ENCODE measurements at regions not wholly inside any gene's neighbourhood (a gene's known extent, or its start where the extent isn't known, plus 50 kb on each side); places are given as distances from the start of the nearest gene placed in this dataset.
"Not testable (repeated sequence)": the region's sequence is repeated elsewhere in the genome, so short reads cannot be mapped to it uniquely, and the experiment has no call there.

DNA sequence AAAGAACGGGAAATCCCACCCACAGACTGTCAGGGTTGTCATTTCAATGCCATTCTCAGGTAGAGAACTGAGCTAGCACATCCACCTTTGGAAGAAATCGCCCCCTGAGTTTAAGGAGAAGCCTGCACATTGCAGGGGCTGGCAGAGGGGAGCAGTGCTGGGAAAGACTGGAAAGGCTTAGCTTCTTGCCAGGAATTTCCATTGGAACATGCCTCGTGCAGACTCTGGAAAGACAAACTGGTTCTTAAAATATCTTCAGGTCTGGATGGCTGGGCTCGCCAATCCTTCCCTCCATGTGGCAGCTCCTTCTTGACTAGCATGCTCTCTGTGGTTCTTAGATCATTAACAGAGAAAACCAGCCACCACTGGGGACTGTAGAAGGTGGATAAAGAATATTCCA is 414.1 kb downstream of the TSHZ3 start:
- H3K27me3 ChIP-seq: no peaks in the 10 kb centered on the region
- TF ChIP-seq, protein P1, sequence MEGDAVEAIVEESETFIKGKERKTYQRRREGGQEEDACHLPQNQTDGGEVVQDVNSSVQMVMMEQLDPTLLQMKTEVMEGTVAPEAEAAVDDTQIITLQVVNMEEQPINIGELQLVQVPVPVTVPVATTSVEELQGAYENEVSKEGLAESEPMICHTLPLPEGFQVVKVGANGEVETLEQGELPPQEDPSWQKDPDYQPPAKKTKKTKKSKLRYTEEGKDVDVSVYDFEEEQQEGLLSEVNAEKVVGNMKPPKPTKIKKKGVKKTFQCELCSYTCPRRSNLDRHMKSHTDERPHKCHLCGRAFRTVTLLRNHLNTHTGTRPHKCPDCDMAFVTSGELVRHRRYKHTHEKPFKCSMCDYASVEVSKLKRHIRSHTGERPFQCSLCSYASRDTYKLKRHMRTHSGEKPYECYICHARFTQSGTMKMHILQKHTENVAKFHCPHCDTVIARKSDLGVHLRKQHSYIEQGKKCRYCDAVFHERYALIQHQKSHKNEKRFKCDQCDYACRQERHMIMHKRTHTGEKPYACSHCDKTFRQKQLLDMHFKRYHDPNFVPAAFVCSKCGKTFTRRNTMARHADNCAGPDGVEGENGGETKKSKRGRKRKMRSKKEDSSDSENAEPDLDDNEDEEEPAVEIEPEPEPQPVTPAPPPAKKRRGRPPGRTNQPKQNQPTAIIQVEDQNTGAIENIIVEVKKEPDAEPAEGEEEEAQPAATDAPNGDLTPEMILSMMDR (IDR thresholded peaks at IDR 0.05): no peak
- TF ChIP-seq POLR2A (IDR thresholded peaks at IDR 0.05): no peak
- no peak overlapping the region for H3K27ac ChIP-seq
- 38 to 59% (median 49%) methylated on average over 4 of the region's 4 CpGs for WGBS, 4 donors
- H3K4me1 ChIP-seq (replicated peaks in 1 of 2): no peaks in the 10 kb centered on the region
- H3K36me3 ChIP-seq (replicated peaks in 1 of 2): no peaks in the 10 kb centered on the region
- no peak overlapping the region for H3K4me3 ChIP-seq
- intact Hi-C loops (cut with DNase I): no loop called here
- H3K9me3 ChIP-seq (replicated peaks in 1 of 3): no peaks in the 10 kb centered on the region
- DNase-seq: no peak

DNA sequence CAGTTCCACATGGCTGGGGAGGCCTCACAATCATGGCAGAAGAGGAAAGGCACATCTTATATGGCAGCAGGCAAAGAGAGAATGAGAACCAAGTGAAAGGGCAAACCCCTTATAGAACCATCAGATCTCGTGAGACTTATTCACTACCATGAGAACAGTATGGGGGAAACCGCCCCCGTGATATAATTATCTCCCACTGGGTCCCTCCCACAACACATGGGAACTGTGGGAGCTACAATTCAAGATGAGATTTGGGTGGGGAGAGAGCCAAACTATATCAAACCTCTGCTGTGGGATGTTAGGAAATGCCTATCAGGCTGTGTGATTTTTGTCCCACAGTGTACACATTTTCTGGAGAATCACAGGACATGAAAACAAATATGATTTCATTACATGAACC is 415.8 kb downstream of the TSHZ3 start:
- H3K4me3 ChIP-seq; H3K9me3 ChIP-seq (replicated peaks in 1 of 3); H3K36me3 ChIP-seq (replicated peaks in 1 of 2); intact Hi-C loops (cut with DNase I); DNase-seq; H3K4me1 ChIP-seq (replicated peaks in 1 of 2); H3K27me3 ChIP-seq; H3K27ac ChIP-seq: not testable (repeated sequence)
- WGBS, 4 donors: 75 to 94% (median 82%) methylated on average over 3 of the region's 3 CpGs

DNA sequence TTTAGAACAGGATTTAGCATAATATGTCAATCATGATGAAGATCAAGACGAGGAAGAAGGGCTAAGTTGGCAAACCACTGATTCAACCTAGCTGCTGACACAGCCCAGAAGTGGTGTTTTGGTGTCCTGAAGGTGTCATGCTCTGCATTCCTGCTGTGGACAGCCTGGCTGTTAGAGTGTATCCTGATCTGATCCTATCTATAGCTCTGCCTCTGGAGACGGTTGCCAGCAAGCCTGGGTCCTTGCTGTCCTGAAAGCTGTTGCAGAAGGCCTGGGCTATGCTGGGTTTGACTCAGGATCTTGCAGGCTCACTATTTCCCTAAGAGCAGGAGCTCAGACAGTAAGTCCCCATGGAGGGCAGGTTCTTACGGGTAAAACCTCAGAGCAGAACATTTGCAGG is 416.4 kb downstream of the TSHZ3 start:
- Histone ChIP-seq H3K4me1 (replicated peaks in 1 of 2) (no peaks in the 10 kb centered on the region), H3K4me3 (no peak overlapping the region), H3K36me3 (replicated peaks in 1 of 2) (no peaks in the 10 kb centered on the region), H3K9me3 (replicated peaks in 1 of 3) (no peaks in the 10 kb centered on the region), H3K27ac (no peak overlapping the region), H3K27me3 (no peaks in the 10 kb centered on the region)
- no peak for TF ChIP-seq POLR2A (IDR thresholded peaks at IDR 0.05)
- TF ChIP-seq, protein P1 (IDR thresholded peaks at IDR 0.05): no peak
- intact Hi-C loops (cut with DNase I): no loop called here
- no peak for DNase-seq
- 40 to 65% (median 55%) methylated on average over 2 to 3 of the region's 3 CpGs for WGBS, 4 donors

- 70 to 78% (median 74%) methylated on average over 12 of the region's 12 CpGs for WGBS, 4 donors
- Histone ChIP-seq H3K36me3 (replicated peaks in 1 of 2) (no peaks in the 10 kb centered on the region), H3K4me3 (no peak overlapping the region), H3K27me3 (no peaks in the 10 kb centered on the region), H3K27ac (no peak overlapping the region), H3K4me1 (replicated peaks in 1 of 2) (no peaks in the 10 kb centered on the region), H3K9me3 (replicated peaks in 1 of 3) (no peaks in the 10 kb centered on the region)
- TF ChIP-seq, protein P1 (IDR thresholded peaks at IDR 0.05): no peak
- TF ChIP-seq POLR2A (IDR thresholded peaks at IDR 0.05): no peak
- no peak for DNase-seq
- intact Hi-C loops (cut with DNase I): no loop called here
Observed at GRCh38 chr19:30930941-30931706, 418.1 kb downstream of the TSHZ3 start.

DNA sequence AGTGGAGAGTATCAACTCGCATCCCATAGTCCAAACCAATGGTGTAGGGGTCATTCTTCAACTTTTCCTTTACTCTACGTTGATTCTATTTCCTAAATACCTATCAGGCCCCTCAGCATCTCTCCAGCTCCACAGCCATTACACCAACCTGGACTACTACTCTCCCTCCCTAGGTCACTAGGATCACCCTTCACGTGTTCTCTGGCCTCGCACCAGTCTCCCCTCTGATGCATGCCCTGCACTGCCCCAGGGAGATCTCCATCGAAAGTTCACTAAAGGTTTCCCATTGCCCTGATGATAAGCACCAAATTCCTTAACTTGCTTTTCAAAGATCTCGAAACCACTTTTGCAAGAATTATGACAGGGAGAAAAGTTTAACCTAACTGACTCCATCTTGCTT is 421.5 kb downstream of the TSHZ3 start:
- no peaks in the 10 kb centered on the region for H3K9me3 ChIP-seq (replicated peaks in 1 of 3)
- intact Hi-C loops (cut with DNase I): no loop called here
- H3K27ac ChIP-seq: no peak overlapping the region
- 71 to 89% (median 85%) methylated on average over 6 of the region's 6 CpGs for WGBS, 4 donors
- TF ChIP-seq, protein P1 (IDR thresholded peaks at IDR 0.05): no peak
- TF ChIP-seq POLR2A (IDR thresholded peaks at IDR 0.05): no peak
- H3K4me1 ChIP-seq (replicated peaks in 1 of 2): no peaks in the 10 kb centered on the region
- no peaks in the 10 kb centered on the region for H3K27me3 ChIP-seq
- no peak for DNase-seq
- no peaks in the 10 kb centered on the region for H3K36me3 ChIP-seq (replicated peaks in 1 of 2)
- H3K4me3 ChIP-seq: no peak overlapping the region

Data from adrenal gland (tissue), 9 donors.